Fibroblast of lung (primary cell): ENCODE measurements at regions not wholly inside any gene's neighbourhood (a gene's known extent, or its start where the extent isn't known, plus 50 kb on each side); places are given as distances from the start of the nearest gene placed in this dataset.

Experiments
- DNase-seq, 2 donors: peaks; one replicate each; pipeline versions ENCODE4 v3.0.0 to v3.0.0-alpha.2; 2010; ENCODE audit warnings: low read depth in 2 of 2
- H2AFZ ChIP-seq: 2 replicates; pipeline ENCODE4 v1.5.1; 2012; ENCODE audit warnings: low read length, control low read depth, inconsistent platforms
- H3K27ac ChIP-seq: 2 replicates; pipeline ENCODE4 v1.5.1; 2011; ENCODE audit warnings: low read length, control low read depth; ENCODE audit not compliant: insufficient read depth
- H3K27me3 ChIP-seq: 2 replicates; pipeline ENCODE4 v1.5.1; 2011; ENCODE audit warnings: mild to moderate bottlenecking, low read length; ENCODE audit not compliant: control insufficient read depth, insufficient read depth
- H3K36me3 ChIP-seq: 2 replicates; pipeline ENCODE4 v1.5.1; 2011; ENCODE audit warnings: low read length; ENCODE audit not compliant: control insufficient read depth, insufficient read depth
- H3K4me1 ChIP-seq: 2 replicates; pipeline ENCODE4 v1.5.1; 2011; ENCODE audit warnings: low read length; ENCODE audit not compliant: control insufficient read depth, insufficient read depth; ENCODE audit errors: extremely low read depth
- H3K4me2 ChIP-seq: 2 replicates; pipeline ENCODE4 v1.5.1; 2011; ENCODE audit warnings: low read length, control low read depth; ENCODE audit not compliant: insufficient read depth; ENCODE audit errors: extremely low read depth
- H3K4me3 ChIP-seq, 4 experiments: fragments of 200-600 bp in 1 of 4; sonication (generic) in 1 of 4; replicated peaks in 1 of 4; 2 replicates each; pipeline ENCODE4 v1.5.1; 2011 to 2016; ENCODE audit warnings: low read length in 4 of 4, low read depth in 3 of 4, mild to moderate bottlenecking in 3 of 4, control low read depth in 2 of 4, inconsistent platforms in 1 of 4, mixed read lengths in 1 of 4; ENCODE audit not compliant: insufficient read depth in 1 of 4; ENCODE audit errors: control extremely low read depth in 1 of 4
- H3K79me2 ChIP-seq: 2 replicates; pipeline ENCODE4 v1.5.1; 2012; ENCODE audit warnings: mild to moderate bottlenecking, low read length, inconsistent platforms; ENCODE audit not compliant: control insufficient read depth, insufficient read depth
- H3K9ac ChIP-seq: 2 replicates; pipeline ENCODE4 v1.5.1; 2011; ENCODE audit warnings: mild to moderate bottlenecking, low read length, control low read depth; ENCODE audit not compliant: insufficient read depth
- H3K9me3 ChIP-seq: 2 replicates; pipeline ENCODE4 v1.5.1; 2012; ENCODE audit warnings: low read depth, low read length; ENCODE audit not compliant: control insufficient read depth, insufficient read depth
- H4K20me1 ChIP-seq: 2 replicates; pipeline ENCODE4 v1.5.1; 2011; ENCODE audit warnings: low read length; ENCODE audit not compliant: control insufficient read depth, insufficient read depth; ENCODE audit errors: extremely low read depth
- EZH2 ChIP-seq: IDR thresholded peaks from 2 replicates; pipeline ENCODE4 v1.5.1; 2012; ENCODE audit warnings: low read length, control low read depth, mild to moderate bottlenecking; ENCODE audit errors: missing control alignments
- TF ChIP-seq, protein P1 (sequence below), 2 donors: IDR thresholded peaks in 1 of 2; conservative IDR thresholded peaks in 1 of 2; 1 replicate in 1 of 2; 2 replicates in 1 of 2; pipeline ENCODE4 v1.5.1; 2011 to 2012; ENCODE audit warnings: low read length in 2 of 2, control low read depth in 1 of 2, inconsistent platforms in 1 of 2, low read depth in 1 of 2, mild to moderate bottlenecking in 1 of 2

DNA sequence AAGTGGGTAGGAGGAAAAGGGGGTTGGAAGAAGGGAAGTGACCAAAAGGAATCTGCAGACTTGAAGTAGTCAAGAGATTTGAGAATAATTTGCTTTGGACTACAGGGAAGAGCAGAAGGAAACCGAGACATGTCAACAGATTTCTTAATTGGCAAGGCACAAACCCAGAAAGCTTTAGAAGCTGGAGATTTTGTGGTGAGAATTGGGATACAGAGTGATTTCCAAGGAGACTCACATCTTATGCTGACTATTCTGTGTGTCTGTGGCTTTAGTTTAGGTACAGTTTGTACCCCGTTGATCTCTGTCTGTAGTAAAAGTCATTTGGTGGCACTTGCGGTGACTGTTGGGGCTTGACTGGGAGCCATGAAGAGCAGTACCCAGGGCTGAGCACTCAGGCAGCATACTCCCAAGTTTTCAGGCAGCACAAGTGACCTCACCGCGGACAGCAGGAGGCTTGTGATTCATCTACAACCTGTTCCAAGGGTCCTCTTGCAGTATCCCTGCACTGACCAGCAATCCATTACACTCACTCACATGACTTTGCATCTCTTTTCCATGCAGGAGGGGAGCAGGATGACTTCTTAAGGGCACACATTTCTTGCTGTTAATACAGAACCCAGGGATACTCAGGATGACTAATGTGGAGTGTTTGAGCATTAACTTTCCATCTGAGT is 97.1 kb upstream of the TNP1 start:
- H4K20me1 ChIP-seq: no peaks in the 10 kb centered on the region
- H3K9me3 ChIP-seq: no peaks in the 10 kb centered on the region
- H3K9ac ChIP-seq: no peak overlapping the region
- no peak overlapping the region for H2AFZ ChIP-seq
- DNase-seq: peak in 1 of 2 donors; percentile 70
- TF ChIP-seq, protein P1, sequence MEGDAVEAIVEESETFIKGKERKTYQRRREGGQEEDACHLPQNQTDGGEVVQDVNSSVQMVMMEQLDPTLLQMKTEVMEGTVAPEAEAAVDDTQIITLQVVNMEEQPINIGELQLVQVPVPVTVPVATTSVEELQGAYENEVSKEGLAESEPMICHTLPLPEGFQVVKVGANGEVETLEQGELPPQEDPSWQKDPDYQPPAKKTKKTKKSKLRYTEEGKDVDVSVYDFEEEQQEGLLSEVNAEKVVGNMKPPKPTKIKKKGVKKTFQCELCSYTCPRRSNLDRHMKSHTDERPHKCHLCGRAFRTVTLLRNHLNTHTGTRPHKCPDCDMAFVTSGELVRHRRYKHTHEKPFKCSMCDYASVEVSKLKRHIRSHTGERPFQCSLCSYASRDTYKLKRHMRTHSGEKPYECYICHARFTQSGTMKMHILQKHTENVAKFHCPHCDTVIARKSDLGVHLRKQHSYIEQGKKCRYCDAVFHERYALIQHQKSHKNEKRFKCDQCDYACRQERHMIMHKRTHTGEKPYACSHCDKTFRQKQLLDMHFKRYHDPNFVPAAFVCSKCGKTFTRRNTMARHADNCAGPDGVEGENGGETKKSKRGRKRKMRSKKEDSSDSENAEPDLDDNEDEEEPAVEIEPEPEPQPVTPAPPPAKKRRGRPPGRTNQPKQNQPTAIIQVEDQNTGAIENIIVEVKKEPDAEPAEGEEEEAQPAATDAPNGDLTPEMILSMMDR (conservative IDR thresholded peaks at IDR 0.05 in 1 of 2, IDR thresholded peaks at IDR 0.05 in 1 of 2; ENCODE audit: low read depth in 1 of 2, low read length in 2 of 2): no peak
- no peak for TF ChIP-seq EZH2
- H3K4me1 ChIP-seq: no peaks in the 10 kb centered on the region
- H3K4me3 ChIP-seq: no peak overlapping the region
- no peak overlapping the region for H3K27ac ChIP-seq
- H3K36me3 ChIP-seq: no peaks in the 10 kb centered on the region
- H3K79me2 ChIP-seq: no peaks in the 10 kb centered on the region
- H3K4me2 ChIP-seq: no peak overlapping the region
- no peaks in the 10 kb centered on the region for H3K27me3 ChIP-seq

DNA sequence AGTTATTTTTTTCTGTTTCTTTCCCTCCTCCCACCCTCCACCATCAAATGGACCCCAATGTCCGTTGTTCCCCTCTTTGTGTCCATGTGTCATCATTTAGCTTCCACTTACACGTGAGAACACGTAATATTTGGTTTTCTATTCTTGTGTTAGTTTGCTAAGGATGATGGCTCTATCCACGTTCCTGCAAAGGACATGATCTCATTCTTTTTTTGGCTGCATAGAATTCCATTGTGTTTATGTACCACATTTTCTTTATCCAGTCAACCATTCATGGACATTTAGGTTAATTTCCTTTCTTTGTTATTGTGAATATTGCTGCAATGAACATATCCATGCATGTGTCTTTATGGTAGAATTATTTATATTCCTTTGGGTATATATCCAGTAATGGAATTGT is 91.3 kb upstream of the TNP1 start:
- Histone ChIP-seq H3K27ac (no peak overlapping the region), H3K36me3 (no peaks in the 10 kb centered on the region), H4K20me1 (no peaks in the 10 kb centered on the region), H3K4me2 (no peak overlapping the region), H3K9ac (no peak overlapping the region), H3K27me3 (no peaks in the 10 kb centered on the region), H3K4me3 (no peak overlapping the region), H3K4me1 (no peaks in the 10 kb centered on the region), H3K9me3 (no peaks in the 10 kb centered on the region), H3K79me2 (no peaks in the 10 kb centered on the region), H2AFZ (no peak overlapping the region)
- TF ChIP-seq EZH2: no peak
- TF ChIP-seq, protein P1 (conservative IDR thresholded peaks at IDR 0.05 in 1 of 2, IDR thresholded peaks at IDR 0.05 in 1 of 2; ENCODE audit: low read depth in 1 of 2, low read length in 2 of 2): no peak
- DNase-seq: peak in 1 of 2 donors; percentile 48

DNA sequence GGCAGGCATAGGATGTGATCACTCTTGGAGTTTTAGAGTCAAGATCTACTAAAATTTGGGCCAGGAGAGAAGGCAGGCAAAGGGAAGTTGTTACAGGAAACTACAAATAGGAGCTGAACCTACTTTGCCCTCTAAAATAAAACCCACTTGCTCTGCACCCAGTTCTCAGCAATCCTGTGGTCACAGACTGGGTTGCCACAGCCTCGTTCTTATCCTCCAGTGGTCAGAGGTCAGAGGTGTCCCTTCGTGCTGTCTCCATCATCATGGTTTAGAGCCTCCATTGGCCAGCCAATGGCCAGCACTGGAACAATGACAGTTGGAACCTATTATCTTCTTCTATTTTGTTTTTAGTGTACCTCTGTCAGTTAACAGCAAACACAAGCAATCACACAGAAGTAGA is 90.7 kb upstream of the TNP1 start:
- no peaks in the 10 kb centered on the region for H3K36me3 ChIP-seq
- H3K79me2 ChIP-seq: no peaks in the 10 kb centered on the region
- no peak overlapping the region for H3K4me2 ChIP-seq
- H3K9ac ChIP-seq: no peak overlapping the region
- no peaks in the 10 kb centered on the region for H4K20me1 ChIP-seq
- peak in 1 of 2 donors; percentile 25 for DNase-seq
- no peaks in the 10 kb centered on the region for H3K4me1 ChIP-seq
- H3K27ac ChIP-seq: no peak overlapping the region
- H3K9me3 ChIP-seq: no peaks in the 10 kb centered on the region
- no peak overlapping the region for H2AFZ ChIP-seq
- no peak for TF ChIP-seq EZH2
- TF ChIP-seq, protein P1 (conservative IDR thresholded peaks at IDR 0.05 in 1 of 2, IDR thresholded peaks at IDR 0.05 in 1 of 2; ENCODE audit: low read depth in 1 of 2, low read length in 2 of 2): no peak
- no peak overlapping the region for H3K4me3 ChIP-seq
- H3K27me3 ChIP-seq: no peaks in the 10 kb centered on the region
